BJ (cell line): ENCODE measurements at regions not wholly inside any gene's neighbourhood (a gene's known extent, or its start where the extent isn't known, plus 50 kb on each side); places are given as distances from the start of the nearest gene placed in this dataset.

Experiments
- CTCF ChIA-PET: fragments of 350-600 bp; formaldehyde crosslinking; extraction: SDS; loops from one replicate; lab custom pipeline; 2021; ENCODE audit warnings: antibody characterized with exemption, inconsistent platforms; lab: Yijun Ruan, JAX
- POLR2A ChIA-PET: fragments of 300-600 bp; sonication (Branson Sonifier 250); formaldehyde crosslinking; extraction: SDS; loops from one replicate; lab custom pipeline; 2021; ENCODE audit warnings: antibody characterized with exemption; lab: Charles Lee
- DNase-seq: peaks from one replicate; pipeline ENCODE4 v3.0.0-alpha.2; 2011; ENCODE audit warnings: low read depth
- H3K27me3 ChIP-seq: 2 replicates; pipeline ENCODE4 v1.6.0; 2011; ENCODE audit warnings: low read length; ENCODE audit not compliant: control insufficient read depth, insufficient read depth
- H3K36me3 ChIP-seq: 2 replicates; pipeline ENCODE4 v1.5.1; 2011; ENCODE audit warnings: low read length; ENCODE audit not compliant: control insufficient read depth, insufficient read depth
- H3K4me3 ChIP-seq: 2 replicates; pipeline ENCODE4 v1.5.1; 2011; ENCODE audit warnings: low read depth, mild to moderate bottlenecking, control low read depth, low read length
- TF ChIP-seq, protein P1 (sequence below): IDR thresholded peaks from 2 replicates; pipeline ENCODE4 v1.5.1; 2011; ENCODE audit warnings: low read depth, mild to moderate bottlenecking, control low read depth, inconsistent platforms, low read length, moderate library complexity; ENCODE audit not compliant: insufficient read depth

DNA sequence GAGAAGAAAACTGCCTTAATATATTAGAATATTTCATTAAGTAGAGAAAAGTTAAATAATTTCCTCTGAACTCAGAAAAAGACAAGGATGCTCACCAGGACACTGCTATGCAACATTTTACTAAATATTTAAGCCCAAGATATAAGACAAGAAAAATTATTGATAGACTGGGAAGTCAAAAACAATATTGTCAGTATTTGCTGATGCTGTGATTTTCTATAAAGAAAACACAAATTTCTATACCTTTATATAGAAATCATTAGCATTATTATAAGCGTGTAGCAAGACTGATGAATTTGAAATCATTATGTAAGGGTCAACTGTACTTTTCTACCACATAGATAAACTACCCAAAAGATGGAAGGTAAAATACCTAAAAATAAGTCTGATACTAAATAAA is 451.0 kb downstream of the RNF144A start:
- CTCF ChIA-PET: no interaction called here
- POLR2A ChIA-PET: no interaction called here

GRCh38 chr2:7373156-7373555 is 455.9 kb downstream of the RNF144A start:
- CTCF ChIA-PET: no interaction called here
- no peak for DNase-seq
- POLR2A ChIA-PET: no interaction called here

More for the DNA sequence above, 451.0 kb downstream of the RNF144A start:
- DNase-seq: no peak
- Histone ChIP-seq H3K4me3 (no peak overlapping the region), H3K36me3 (no peaks in the 10 kb centered on the region), H3K27me3 (no peaks in the 10 kb centered on the region)
- TF ChIP-seq, protein P1, sequence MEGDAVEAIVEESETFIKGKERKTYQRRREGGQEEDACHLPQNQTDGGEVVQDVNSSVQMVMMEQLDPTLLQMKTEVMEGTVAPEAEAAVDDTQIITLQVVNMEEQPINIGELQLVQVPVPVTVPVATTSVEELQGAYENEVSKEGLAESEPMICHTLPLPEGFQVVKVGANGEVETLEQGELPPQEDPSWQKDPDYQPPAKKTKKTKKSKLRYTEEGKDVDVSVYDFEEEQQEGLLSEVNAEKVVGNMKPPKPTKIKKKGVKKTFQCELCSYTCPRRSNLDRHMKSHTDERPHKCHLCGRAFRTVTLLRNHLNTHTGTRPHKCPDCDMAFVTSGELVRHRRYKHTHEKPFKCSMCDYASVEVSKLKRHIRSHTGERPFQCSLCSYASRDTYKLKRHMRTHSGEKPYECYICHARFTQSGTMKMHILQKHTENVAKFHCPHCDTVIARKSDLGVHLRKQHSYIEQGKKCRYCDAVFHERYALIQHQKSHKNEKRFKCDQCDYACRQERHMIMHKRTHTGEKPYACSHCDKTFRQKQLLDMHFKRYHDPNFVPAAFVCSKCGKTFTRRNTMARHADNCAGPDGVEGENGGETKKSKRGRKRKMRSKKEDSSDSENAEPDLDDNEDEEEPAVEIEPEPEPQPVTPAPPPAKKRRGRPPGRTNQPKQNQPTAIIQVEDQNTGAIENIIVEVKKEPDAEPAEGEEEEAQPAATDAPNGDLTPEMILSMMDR: no peak

DNA sequence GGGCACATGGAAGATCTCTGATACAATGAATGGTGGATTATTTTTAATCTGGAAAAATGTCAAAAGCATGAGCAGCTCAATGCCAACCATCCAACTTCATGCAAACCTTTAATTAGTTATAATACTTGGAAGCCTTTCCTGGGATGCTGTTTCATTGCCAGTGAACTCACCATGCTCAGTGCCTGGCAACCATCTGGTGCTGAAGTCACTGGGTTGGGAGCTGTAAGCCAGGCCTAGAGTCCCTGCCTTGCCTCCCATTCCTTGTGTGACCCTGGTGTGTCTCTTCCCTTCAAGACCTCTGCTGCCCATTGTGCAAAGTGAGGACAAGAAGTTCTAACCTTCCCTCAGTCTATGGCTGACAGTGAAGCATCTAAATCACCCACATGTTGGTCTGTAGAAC is 458.7 kb downstream of the RNF144A start:
- POLR2A ChIA-PET: no interaction called here
- no peak overlapping the region for H3K4me3 ChIP-seq
- TF ChIP-seq, protein P1: no peak
- no peak for DNase-seq
- no peaks in the 10 kb centered on the region for H3K27me3 ChIP-seq
- no peaks in the 10 kb centered on the region for H3K36me3 ChIP-seq
- CTCF ChIA-PET: no interaction called here

More at GRCh38 chr2:7373156-7373555, 455.9 kb downstream of the RNF144A start:
- Histone ChIP-seq H3K36me3 (no peaks in the 10 kb centered on the region), H3K4me3 (no peak overlapping the region), H3K27me3 (no peaks in the 10 kb centered on the region)
- TF ChIP-seq, protein P1: no peak

GRCh38 chr2:7377916-7378569 is 460.8 kb downstream of the RNF144A start:
- ChIA-PET CTCF (no interaction called here), POLR2A (no interaction called here)
- H3K36me3 ChIP-seq: no peaks in the 10 kb centered on the region
- H3K27me3 ChIP-seq: no peaks in the 10 kb centered on the region
- TF ChIP-seq, protein P1: no peak
- DNase-seq: no peak
- no peak overlapping the region for H3K4me3 ChIP-seq

GRCh38 chr2:7378591-7378990 is 461.4 kb downstream of the RNF144A start:
- Histone ChIP-seq H3K4me3 (no peak overlapping the region), H3K27me3 (no peaks in the 10 kb centered on the region), H3K36me3 (no peaks in the 10 kb centered on the region)
- TF ChIP-seq, protein P1: no peak
- POLR2A ChIA-PET: no interaction called here
- no peak for DNase-seq
- CTCF ChIA-PET: no interaction called here
